Stimulated activated naive CD8-positive, alpha-beta T cell treated with anti-CD3 and anti-CD28 coated beads, Interleukin-15, Interleukin-2, amounts not matched to agents 100 U/mL and 50 U/mL, for 24 hours (primary cell): ENCODE measurements at regions not wholly inside any gene's neighbourhood (a gene's known extent, or its start where the extent isn't known, plus 50 kb on each side); places are given as distances from the start of the nearest gene placed in this dataset.

Experiments used
- ATAC-seq: fragments of 150-1000 bp; cut with Tn5 transposase; one replicate; pipeline ENCODE4 v1.10.0; 2021
- DNase-seq: peaks from one replicate; pipeline ENCODE4 v3.0.0; 2021

DNA sequence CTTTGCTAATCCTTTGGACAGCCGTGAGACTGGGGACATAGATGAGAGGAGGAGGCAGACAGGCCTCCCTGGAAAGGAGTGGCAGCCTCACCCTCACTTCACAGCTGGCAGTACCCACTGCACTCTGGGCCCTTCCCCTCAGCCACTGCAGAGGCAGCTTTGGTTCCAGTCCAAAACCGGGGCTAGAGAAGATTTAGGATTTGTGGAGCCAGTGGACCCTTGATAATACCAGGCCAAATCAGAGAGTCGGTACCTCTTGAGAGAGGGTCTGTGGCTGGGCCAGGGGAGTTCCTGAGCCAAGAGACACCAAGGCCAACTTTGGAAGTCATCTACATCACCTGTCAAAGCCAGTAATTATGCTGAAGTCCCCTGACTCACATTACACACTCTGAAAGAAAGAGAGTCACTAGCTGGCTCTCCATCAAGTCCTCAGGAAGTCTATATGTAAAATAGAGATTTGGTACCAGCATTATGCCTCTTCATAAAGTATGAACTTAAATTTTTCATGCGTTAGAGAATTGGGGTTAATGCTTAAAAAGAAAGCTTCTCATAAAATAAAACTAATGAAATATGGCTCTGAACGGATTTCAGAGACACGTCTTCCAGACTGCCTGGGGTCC is 244.1 kb upstream of the SEMA6D start:
- no peak for ATAC-seq
- no peak for DNase-seq

- DNase-seq, result no peak
- no peak for ATAC-seq
Measured at GRCh38 chr15:47473832-47474231, 243.5 kb upstream of the SEMA6D start.

DNA sequence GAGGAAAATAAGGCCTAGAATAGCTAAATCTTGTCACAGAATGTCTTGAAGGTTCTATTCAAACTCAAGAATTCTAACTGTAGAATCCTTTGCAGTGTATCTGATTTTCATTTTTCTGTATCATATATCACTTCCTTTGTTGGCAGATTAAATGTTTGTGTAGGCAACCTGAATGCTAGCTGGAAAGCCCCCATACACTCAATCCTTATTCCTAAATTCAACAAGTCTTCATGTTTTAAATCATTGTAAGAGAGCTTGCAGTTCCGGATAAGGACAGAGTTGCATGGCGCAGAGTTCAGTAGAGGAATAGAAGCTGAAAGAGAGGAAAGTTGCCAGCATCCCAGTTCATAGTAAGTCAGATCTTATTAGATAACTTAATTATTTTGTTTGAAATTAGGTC is 242.0 kb upstream of the SEMA6D start:
- no peak for ATAC-seq
- DNase-seq, result no peak

- DNase-seq (no peak), ATAC-seq (no peak)
Measured at GRCh38 chr15:47477341-47477740, 240.0 kb upstream of the SEMA6D start.

DNA sequence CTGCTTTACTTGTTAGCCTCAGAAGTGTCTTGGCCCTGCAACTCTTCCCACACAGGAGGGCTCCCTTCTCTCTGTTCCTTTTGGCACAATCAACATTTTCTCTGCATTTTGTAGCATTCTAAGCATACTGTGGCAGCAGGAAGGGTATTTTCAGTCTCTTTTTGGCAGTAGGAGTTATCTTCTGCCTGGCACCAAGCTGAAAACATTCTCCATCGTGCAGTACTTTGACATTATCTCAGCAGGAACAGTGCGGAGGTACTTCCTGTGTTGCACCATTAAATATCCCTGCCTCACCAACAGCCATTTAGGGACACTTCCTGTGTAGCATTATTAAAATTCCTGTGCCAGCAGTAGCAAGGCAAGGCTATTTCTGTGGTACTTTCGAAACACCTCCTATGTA is 233.2 kb upstream of the SEMA6D start:
- DNase-seq (no peak), ATAC-seq (no peak)

DNA sequence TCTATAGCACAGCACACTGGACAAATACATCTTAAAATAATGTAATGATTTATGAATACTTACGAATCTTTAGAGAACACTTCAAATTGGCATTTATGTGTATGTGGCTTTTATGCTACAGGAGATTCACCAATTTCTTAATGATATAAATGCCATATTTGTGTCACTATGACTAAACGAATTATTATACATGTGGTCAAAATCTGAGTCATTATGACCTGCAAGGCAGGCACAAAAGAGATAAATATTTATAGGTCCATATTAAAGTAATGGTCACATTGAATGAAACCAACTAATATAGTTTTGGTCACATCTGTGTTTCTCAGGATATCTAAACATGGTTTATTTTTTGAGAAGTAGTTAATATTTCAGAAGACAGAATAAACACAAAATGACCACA is 232.3 kb upstream of the SEMA6D start:
- no peak for DNase-seq
- no peak for ATAC-seq

GRCh38 chr15:47485419-47485818 is 231.9 kb upstream of the SEMA6D start:
- ATAC-seq, result no peak
- no peak for DNase-seq

DNA sequence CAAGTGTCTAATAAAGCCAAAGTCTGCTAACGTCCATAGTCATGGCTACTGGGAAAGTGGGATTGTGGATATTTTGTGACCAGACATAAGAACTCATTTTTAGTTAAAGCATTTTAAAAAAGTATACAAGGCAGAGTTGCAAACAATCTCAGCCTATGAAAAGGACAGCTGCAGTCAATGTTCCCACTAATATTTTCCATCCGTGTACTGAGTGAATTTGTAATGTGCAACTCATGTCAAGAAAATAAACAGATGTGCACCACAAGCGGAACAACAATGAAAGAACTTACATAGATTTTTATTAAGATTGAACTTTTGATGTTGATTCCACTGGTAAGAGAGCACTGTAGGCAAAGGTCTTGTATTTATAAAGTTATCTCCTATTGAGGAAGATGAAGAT is 231.3 kb upstream of the SEMA6D start:
- ATAC-seq, result no peak
- DNase-seq, result no peak

- no peak for DNase-seq
- ATAC-seq, result no peak
Measured at GRCh38 chr15:47492195-47492594, 225.1 kb upstream of the SEMA6D start.

DNA sequence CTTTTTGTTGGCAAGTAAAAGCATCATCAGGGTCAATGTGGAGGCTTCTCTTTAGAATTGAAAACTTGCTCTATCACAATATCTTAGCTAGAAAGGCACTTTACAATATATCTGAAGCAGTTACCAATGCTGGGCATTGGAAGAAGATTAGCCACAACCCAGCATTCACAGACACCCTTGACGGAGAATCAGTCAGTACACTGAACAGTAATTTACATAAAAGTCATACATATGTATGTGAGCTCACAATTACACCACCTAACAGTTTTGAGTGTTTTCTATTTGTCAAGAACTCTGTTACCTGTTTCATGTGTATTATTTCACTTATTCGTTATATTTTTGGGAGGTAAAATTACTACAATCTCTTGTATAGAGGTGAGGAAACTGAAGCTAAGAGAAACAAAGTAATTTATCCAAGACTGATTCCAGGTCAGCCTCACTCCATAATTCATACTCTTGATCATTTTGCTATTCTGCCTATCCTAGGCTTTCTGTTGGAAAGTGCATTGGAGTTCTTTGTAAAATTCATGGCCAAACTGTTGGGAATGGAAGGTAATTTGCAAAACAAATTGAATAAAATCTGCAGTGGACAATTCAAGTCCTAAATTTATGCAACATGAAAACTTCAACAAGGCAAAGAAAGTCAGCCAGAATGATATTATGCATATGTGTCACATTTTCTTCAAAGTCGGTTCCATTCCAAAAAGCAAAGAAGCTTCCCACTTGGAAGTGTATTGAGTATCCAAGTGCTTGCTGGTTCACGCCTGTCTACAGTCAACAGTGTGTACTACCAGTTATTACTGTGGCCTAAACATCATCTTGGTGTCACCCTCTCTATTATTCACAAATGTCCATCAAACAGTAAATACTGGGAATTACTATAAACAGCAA is 223.7 kb upstream of the SEMA6D start:
- ATAC-seq (no peak), DNase-seq (no peak)

DNA sequence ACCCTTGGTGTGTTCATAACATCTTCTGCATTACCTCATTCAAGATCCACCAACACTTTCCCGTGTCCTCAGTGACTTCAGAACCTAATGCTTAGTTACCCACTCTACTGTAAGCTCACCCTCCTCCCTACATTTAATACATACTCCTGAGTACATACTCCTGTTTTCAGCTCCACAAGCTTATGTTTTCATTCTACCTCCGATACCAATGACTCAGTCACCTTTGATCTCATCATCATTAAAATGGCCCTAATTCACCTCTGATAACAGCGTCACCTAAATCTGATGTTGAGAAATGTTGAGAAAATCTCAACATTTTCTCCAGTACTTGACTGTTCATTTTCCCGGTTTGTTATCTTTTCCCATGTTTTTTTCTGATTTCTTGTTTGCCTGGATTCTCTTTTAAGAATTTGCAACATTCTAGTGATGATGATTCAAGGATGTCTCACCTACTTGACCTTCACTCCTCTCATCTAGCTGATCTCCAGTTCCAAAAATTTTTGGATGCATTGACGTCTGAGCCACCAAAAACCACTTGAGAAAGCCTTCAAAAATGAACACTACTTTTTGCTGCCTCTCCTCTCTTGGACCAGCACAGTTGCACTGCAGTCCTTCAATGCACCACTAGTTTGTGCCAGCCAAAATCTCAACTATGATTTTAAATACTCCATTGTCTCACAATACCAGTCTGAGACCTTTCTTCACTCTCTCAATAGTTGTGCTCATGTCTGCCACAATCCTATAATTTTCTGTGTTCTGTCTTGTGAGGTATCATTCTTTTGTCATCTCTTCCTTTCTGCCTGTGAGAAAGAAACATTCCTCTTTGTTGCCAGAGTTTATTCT is 220.7 kb upstream of the SEMA6D start:
- DNase-seq (no peak), ATAC-seq (no peak)

- no peak for ATAC-seq
- DNase-seq, result no peak
Measured at GRCh38 chr15:47500842-47501241, 216.5 kb upstream of the SEMA6D start.

- DNase-seq, result no peak
- no peak for ATAC-seq
Measured at GRCh38 chr15:47502041-47502440, 215.3 kb upstream of the SEMA6D start.

DNA sequence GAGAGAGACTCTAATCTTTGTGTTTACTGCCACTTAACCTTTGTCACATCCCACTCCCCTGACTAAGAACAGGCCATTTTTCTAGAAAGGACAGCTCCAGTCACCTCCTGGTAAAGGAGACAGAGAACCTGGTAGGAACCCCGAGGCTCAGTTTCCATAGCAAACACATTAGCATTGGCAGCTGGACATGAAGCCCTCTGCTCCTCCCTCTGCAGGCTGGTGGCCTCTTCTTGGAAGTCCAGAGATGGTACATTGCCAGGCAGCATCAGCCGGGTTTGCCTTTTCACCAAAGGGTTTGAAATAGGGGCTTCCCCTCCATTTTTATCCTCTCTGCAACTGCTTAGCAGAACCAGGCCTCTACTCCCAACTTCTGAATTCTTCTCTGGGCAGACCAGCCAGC is 213.4 kb upstream of the SEMA6D start:
- DNase-seq (no peak), ATAC-seq (no peak)

GRCh38 chr15:47504624-47505256 is 212.6 kb upstream of the SEMA6D start:
- DNase-seq (no peak), ATAC-seq (no peak)

DNA sequence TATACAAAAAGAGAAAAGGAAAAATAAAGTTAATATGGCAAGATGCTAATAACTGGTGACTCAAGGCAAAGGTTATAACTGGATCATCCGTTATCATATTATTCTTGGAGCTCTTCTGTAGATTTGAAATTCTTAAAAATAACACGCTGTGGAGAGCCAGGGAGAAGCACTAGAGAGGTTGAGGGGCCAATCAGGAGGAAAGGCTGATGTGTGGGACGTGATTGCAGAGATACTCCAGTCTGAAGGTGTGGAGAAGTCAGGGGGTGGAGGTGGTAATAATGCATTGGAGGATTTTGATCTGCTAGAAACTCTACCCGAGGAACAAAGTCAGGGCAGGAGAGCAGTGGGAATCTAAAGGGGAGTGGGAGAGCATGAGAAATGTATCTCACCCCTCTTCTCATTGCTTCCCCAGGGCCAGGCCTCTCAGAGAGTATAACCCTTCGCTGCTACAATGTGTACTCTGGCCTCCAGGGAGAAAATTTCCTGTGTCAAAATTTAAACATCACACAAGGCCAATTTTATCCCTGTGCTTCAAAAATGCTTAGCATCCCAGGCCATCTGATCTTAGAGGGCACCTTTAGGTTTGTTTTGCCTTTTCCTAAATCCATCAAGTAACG is 211.5 kb upstream of the SEMA6D start:
- no peak for DNase-seq
- no peak for ATAC-seq

- no peak for DNase-seq
- ATAC-seq, result no peak
Measured at GRCh38 chr15:47506329-47507100, 210.8 kb upstream of the SEMA6D start.

DNA sequence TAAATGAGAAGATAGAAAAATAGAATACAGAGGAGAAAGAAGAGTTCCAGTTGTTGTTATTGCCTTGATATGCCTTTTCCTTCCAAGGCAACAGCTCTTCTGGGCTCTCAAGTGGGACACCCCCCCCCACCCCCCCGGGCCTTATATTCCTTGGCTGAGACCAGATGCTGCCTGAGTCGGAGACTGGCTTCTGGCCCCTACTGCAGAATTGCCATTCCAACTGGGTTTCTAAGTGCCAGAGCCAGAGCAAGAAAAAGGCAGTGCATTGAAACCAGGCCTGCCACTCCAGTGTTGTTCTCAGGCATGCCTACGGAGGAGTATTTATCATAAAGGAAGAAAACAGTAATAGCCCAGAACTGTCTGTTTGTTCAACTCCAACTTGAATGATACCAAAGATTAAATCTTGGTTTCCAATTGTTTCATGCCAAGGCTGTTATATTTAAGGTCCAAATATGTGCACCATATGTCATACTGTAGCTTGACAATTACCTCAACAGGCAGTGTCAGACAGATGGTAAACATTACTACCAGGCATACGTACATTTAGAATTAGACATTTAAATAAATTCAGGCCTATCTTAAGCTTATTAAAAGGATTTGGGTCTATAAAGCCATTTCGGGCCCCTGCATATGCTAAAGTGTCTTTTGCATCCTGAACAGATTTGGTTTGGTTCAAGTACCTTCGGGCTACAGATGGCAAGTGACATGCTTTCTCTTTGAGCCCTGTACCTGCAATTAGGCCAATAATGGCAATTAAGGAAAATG is 209.9 kb upstream of the SEMA6D start:
- DNase-seq (no peak), ATAC-seq (no peak)

- DNase-seq, result no peak
- ATAC-seq, result no peak
Measured at GRCh38 chr15:47511261-47511660, 206.0 kb upstream of the SEMA6D start.

DNA sequence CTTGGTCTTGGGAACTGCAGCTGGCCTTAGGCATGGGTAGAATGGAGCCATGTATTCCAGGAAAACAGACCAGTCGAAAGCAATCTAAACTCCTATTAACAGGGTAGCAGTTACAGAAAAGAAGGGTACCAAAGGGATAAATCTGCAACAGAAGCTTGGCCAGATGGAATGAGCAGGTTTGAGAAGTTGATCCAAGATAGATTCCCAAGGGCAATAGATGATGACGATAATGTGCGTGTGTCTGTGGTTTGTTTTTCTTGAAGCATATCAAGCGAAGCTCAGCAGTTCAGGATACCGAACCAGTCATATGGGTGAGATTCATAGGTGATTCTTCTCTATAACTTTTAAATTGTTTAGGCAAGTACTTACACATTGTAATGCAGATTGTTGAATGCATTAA is 203.8 kb upstream of the SEMA6D start:
- DNase-seq, result no peak
- ATAC-seq, result no peak
